ENCODE measurements at regions not wholly inside any gene's neighbourhood (a gene's known extent, or its start where the extent isn't known, plus 50 kb on each side); places are given as distances from the start of the nearest gene placed in this dataset.
"Not testable (repeated sequence)": the region's sequence is repeated elsewhere in the genome, so short reads cannot be mapped to it uniquely, and the experiment has no call there.

GRCh38 chr2:226487573-226487972 lies 312.0 kb downstream of the IRS1 start:
- no peak for DNase-seq (ENCODE audit: low read depth in 4 of 4, low spot score in 2 of 4)

- DNase-seq (ENCODE audit: low read depth in 4 of 4, low spot score in 2 of 4): no peak
Measured at GRCh38 chr2:226483745-226484619, 315.6 kb downstream of the IRS1 start.

DNA sequence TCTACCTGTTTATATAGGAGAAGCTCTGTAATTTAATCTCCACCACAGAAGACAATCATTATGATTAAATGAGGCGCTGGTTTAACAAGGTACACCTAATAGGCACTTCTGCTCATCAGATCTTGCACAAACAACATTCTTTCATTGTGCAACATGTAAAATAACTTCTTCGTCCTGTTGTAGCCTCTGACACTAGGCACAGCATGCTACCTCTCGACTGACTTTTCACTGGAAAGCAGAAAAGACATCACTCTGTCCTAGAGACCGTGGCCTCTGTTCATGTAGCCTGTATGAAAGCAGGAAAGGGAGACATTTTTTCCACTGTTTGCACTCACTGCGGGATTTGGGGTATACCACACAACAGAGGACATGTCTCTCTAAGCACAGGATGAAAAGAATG lies 316.5 kb downstream of the IRS1 start:
- DNase-seq (ENCODE audit: low read depth in 4 of 4, low spot score in 2 of 4): no peak

DNA sequence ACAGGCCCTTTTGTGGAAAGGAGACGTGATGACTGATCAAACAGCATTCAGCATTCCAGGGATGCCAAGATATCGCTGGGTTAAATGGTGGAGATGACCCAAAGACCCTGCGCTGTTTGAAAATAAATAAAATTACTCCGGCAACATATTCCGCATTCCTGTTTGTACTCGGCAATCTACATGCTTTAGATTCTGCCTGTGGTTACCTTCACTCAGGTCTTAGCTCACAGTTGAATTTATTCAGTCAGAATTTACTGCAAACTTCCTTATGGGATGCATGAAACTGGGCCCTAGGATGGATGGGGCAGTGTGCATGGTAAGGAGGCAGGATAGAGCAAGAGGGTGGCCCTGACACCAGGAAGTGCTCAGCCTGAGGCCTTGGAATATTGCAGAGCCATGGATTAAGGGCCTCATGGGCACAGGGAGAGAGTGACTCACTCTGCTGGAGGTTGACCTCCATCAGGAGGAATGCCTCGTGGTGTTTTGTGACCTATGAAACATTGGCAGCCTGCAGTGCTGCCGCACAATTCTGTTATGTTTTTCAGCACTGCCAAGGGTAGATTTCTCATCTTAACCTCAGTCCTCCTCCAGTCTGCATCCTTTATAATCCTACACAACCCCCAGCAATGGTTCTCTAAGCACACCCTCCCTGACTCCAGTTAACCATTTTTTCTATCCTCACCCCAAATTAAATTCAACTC lies 321.4 kb downstream of the IRS1 start:
- no peak for DNase-seq (ENCODE audit: low read depth in 4 of 4, low spot score in 2 of 4)

- no peak for DNase-seq (ENCODE audit: low read depth in 4 of 4, low spot score in 2 of 4)
Measured at GRCh38 chr2:226477221-226478108, 322.2 kb downstream of the IRS1 start.

GRCh38 chr2:226475650-226476049 lies 324.0 kb downstream of the IRS1 start:
- no peak for DNase-seq (ENCODE audit: low read depth in 4 of 4, low spot score in 2 of 4)

GRCh38 chr2:226474131-226474530 lies 325.5 kb downstream of the IRS1 start:
- no peak for DNase-seq (ENCODE audit: low read depth in 4 of 4, low spot score in 2 of 4)

GRCh38 chr2:226471987-226472470 lies 327.6 kb downstream of the IRS1 start:
- no peak for DNase-seq (ENCODE audit: low read depth in 4 of 4, low spot score in 2 of 4)

DNA sequence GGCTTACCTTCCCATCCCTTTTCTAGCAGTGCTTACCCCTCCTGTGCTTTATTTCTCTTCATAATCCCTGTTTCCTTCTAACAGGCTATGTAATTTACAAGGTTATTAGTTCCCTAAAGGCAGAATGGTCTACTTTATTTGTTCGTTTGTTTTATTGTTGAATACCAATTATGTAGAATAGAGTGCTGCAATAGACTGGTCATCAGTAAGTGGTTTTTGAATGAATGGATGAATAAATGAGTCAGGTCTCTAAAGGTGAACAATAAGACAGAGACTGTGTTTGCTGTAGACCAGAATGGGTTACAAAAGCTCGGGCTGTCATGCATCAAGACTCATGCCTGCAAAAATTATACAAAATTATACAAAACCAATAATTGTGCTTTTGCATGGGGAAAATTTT lies 332.0 kb downstream of the IRS1 start:
- DNase-seq (ENCODE audit: low read depth in 4 of 4, low spot score in 2 of 4): no peak

GRCh38 chr2:226467221-226467620 lies 332.4 kb downstream of the IRS1 start:
- DNase-seq (ENCODE audit: low read depth in 4 of 4, low spot score in 2 of 4): no peak

DNA sequence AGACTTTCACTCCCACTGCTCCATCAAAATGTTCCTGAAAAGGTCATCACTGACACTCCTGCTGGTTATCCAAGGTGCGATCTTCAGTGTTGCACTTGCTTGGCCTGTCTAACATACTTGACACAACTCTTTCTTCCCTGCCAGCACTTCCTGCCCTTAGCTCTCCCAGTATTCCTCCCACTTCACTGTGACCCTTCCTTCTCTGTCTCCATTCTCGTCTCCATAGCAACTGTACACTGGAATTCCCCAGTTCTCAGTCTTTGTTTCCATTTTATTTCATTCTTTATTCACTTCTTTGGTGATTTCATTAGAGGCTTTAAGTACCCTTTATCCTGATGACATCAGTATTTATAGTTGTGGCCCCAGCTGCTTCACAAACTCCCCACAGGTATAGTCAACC lies 333.0 kb downstream of the IRS1 start:
- DNase-seq (ENCODE audit: low read depth in 4 of 4, low spot score in 2 of 4): no peak

DNA sequence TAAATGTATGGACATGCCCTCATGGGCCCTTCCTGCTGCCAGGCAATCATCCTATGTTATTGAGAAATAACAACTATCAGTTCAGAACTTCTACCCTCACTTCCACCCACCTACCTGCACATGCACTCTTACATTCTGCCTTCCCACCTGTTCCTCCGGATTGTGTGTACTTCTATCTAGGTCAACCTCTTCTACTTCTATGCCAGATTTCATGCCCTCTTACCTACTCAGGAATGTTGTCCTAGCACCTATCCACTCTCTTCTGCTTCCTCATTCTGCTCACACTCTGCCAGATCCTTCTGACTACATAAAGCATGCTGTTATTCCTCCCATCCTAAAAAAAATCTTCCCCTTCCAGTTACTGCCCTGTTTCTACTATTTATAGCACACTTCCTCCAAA lies 333.5 kb downstream of the IRS1 start:
- DNase-seq (ENCODE audit: low read depth in 4 of 4, low spot score in 2 of 4): no peak

DNA sequence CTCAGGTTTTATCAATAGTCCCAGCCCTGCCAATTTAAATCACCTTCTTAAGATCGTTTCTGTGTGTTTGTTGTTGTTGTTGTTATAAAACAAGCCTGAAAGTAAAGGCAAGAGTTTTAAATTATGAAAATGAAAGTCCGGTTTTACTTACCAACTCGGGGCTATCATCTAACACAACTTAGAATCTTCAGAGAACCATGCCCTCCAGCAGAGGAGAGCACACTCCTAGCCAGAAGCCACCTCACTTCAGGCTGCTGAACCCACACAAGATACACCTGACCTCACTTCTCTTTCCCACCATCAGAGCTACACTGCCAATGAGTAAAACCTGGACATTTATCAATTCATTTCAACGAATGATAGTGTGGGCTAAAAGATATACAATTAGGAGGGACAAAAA lies 335.2 kb downstream of the IRS1 start:
- DNase-seq (ENCODE audit: low read depth in 4 of 4, low spot score in 2 of 4): no peak

- no peak for DNase-seq (ENCODE audit: low read depth in 4 of 4, low spot score in 2 of 4)
Measured at GRCh38 chr2:226463154-226463553, 336.5 kb downstream of the IRS1 start.

GRCh38 chr2:226461981-226462380 lies 337.6 kb downstream of the IRS1 start:
- DNase-seq (ENCODE audit: low read depth in 4 of 4, low spot score in 2 of 4): no peak

DNA sequence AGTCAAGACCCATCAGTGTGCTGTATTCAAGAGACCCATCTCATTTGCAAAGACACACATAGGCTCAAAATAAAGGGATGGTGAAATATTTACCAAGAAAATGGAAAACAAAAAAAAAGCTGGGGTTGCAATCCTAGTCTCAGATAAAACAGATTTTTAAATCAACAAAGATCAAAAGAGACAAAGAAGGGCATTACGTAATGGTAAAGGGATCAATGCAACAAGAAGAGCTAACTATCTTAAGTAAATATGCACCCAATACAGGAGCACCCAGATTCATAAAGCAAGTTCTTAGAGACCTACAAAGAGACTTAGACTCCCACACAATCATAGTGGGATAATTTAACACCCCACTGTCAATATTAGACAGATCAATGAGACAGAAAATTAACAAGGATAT lies 343.5 kb downstream of the IRS1 start:
- DNase-seq (ENCODE audit: low read depth in 4 of 4, low spot score in 2 of 4): not testable (repeated sequence)

- no peak for DNase-seq (ENCODE audit: low read depth in 4 of 4, low spot score in 2 of 4)
Measured at GRCh38 chr2:226452768-226453167, 346.9 kb downstream of the IRS1 start.

DNA sequence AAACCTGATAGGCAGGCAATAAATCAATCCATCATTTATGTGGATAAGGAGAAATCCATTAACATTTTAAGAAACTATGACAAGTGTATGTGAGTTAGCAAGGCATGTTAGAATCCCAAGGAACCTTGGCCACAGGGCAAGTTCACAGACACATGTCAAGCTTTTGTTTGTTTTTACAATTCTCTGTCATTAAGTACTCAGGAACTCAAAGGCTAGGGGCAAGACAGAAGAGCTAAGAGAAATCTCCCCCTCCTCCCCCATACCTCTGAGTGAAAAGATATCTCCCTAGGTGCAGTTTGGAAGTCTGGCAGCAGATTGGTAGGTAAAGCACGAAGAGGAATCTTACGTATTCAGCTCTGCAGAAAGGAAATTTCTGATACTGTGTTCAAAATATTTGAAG lies 348.1 kb downstream of the IRS1 start:
- no peak for DNase-seq (ENCODE audit: low read depth in 4 of 4, low spot score in 2 of 4)

DNA sequence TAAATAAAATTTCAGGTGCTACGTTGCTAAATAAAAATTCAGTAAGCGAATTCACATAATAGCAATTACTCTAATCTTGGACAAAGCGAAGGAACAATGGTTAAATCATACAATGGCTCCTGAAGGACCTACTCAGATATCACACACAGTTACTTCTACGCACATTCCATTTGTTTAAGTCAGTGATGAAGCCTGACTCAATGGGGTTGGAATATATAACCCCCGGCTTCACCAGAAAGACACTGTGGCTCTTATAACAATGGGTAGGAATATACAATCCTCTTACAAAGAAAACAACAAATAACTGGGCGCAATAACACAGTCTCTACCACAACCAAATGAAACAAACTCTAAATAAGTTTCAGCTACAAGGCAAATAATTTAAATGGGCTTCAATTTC lies 349.5 kb downstream of the IRS1 start:
- DNase-seq (ENCODE audit: low read depth in 4 of 4, low spot score in 2 of 4): no peak

DNA sequence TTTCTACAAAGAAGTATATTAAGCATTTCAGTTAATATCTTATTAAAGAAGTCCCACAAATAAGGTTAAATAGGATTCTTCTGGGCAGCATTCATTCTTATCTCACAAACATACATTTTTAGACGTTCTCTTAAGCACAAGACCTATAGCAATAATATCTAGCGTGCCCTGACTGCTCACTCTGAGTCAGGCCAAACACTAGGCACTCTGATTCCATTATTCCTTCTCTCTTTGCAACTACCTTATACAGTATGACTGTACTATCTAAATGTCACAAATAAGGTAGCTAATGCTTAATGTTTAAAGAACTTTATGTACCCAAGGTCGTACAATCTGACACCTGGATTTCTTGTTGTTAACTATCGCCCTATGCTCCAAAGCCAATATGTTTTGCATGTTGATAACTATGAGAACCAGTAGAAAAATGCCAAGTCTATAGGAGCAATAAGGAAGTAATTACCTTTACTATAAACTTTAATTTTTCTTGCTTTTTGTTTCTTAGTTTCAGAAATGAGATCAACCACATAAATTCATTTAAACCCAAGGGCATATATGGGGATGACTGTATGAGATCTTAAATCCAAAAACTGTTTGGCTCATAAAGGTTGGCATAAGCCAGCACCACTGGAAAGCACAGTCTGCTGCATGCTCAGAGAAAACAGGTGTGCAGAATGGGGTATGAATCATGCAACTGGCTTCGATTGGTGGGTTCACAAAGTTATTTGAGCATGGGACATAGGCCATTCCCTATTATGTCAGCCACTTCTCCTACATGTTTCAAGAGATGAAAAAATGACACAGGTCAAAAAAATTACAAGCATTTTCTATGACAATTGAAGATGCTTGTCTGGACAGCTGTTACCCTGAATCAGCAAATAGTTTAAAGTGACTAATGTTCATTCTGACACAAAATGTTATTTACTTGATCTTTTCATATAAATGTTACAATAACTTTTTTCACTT lies 352.0 kb downstream of the IRS1 start:
- no peak for DNase-seq (ENCODE audit: low read depth in 4 of 4, low spot score in 2 of 4)

Measured in left renal cortex interstitium (tissue), 4 donors.